SK-N-SH (cell line): ENCODE measurements at regions not wholly inside any gene's neighbourhood (a gene's known extent, or its start where the extent isn't known, plus 50 kb on each side); places are given as distances from the start of the nearest gene placed in this dataset.

Experiments used
- CTCF ChIA-PET: fragments of 300-600, 350-600 bp; formaldehyde crosslinking; extraction: SDS; loops from one replicate; lab custom pipeline; 2021; lab: Yijun Ruan, JAX
- POLR2A ChIA-PET: fragments of 350-600 bp; sonication (Branson Sonifier 250); formaldehyde crosslinking; extraction: SDS; loops from one replicate; lab custom pipeline; 2020; ENCODE audit warnings: antibody characterized with exemption, inconsistent platforms; lab: Yijun Ruan, JAX
- DNase-seq: peaks from one replicate; pipeline ENCODE4 v3.0.0; 2012
- H2AFZ ChIP-seq: fragments of 200-600 bp; sonication (generic); 2 replicates; pipeline ENCODE4 v1.8.1; 2016; ENCODE audit warnings: antibody characterized with exemption, mild to moderate bottlenecking, low read depth
- H3F3A ChIP-seq: fragments of 200-600 bp; sonication (generic); replicated peaks from 2 replicates; pipeline ENCODE3; 2016; ENCODE audit warnings: antibody characterized with exemption, mild to moderate bottlenecking; ENCODE audit not compliant: insufficient read depth
- H3K27ac ChIP-seq, 2 experiments: fragments of 200-500 bp in 1 of 2; fragments of 200-600 bp in 1 of 2; sonication (Bioruptor generic) in 1 of 2; sonication (generic), shearing (Covaris generic) in 1 of 2; 2 replicates each; pipeline versions ENCODE4 v1.5.1 to v1.6.1; 2014 to 2016; ENCODE audit warnings: low read depth in 2 of 2, inconsistent platforms in 1 of 2, low read length in 1 of 2, mild to moderate bottlenecking in 1 of 2, mixed read lengths in 1 of 2
- H3K27me3 ChIP-seq: fragments of 200-600 bp; sonication (generic), shearing (Covaris generic); 2 replicates; pipeline ENCODE4 v1.6.1; 2016; ENCODE audit warnings: mixed run types; ENCODE audit not compliant: insufficient read depth
- H3K36me3 ChIP-seq, 2 experiments: fragments of 200-500 bp in 1 of 2; fragments of 200-600 bp in 1 of 2; sonication (Bioruptor generic) in 1 of 2; sonication (generic) in 1 of 2; replicated peaks in 1 of 2; 2 replicates each; pipeline versions ENCODE3 to v1.5.1; 2014 to 2016; ENCODE audit warnings: low read length in 1 of 2, mild to moderate bottlenecking in 1 of 2; ENCODE audit not compliant: insufficient read depth in 2 of 2, control insufficient read depth in 1 of 2
- H3K4me1 ChIP-seq, 2 experiments: fragments of 200-500 bp in 1 of 2; fragments of 200-600 bp in 1 of 2; sonication (Bioruptor generic) in 1 of 2; sonication (generic), shearing (Covaris generic) in 1 of 2; 2 replicates each; pipeline versions ENCODE4 v1.5.1 to v1.6.1; 2014 to 2016; ENCODE audit warnings: low read depth in 1 of 2, low read length in 1 of 2, mixed run types in 1 of 2; ENCODE audit not compliant: insufficient read depth in 2 of 2, control insufficient read depth in 1 of 2
- H3K4me2 ChIP-seq: fragments of 200-600 bp; sonication (generic), shearing (Covaris generic); 2 replicates; pipeline ENCODE4 v1.6.1; 2017; ENCODE audit warnings: mixed run types
- H3K4me3 ChIP-seq, 2 experiments: fragments of 200-500 bp in 1 of 2; fragments of 200-600 bp in 1 of 2; sonication (Bioruptor generic) in 1 of 2; sonication (generic), shearing (Covaris generic) in 1 of 2; 2 replicates each; pipeline versions ENCODE4 v1.5.1 to v1.8.1; 2014 to 2016; ENCODE audit warnings: low read depth in 2 of 2, inconsistent platforms in 1 of 2, low read length in 1 of 2, mild to moderate bottlenecking in 1 of 2, mixed read lengths in 1 of 2, moderate library complexity in 1 of 2
- H3K79me2 ChIP-seq: fragments of 200-600 bp; sonication (generic); 2 replicates; pipeline ENCODE4 v1.8.1; 2017; ENCODE audit warnings: mild to moderate bottlenecking; ENCODE audit not compliant: insufficient read depth
- H3K9ac ChIP-seq: fragments of 200-600 bp; sonication (generic); 2 replicates; pipeline ENCODE4 v1.6.1; 2017; ENCODE audit warnings: mixed run types
- H3K9me2 ChIP-seq: fragments of 200-600 bp; sonication (generic); 2 replicates; pipeline ENCODE4 v1.6.1; 2017; ENCODE audit warnings: mixed run types
- H3K9me3 ChIP-seq: fragments of 200-600 bp; sonication (generic); 2 replicates; pipeline ENCODE4 v1.6.1; 2017; ENCODE audit warnings: mixed run types, mild to moderate bottlenecking, moderate library complexity
- H4K20me1 ChIP-seq: fragments of 200-600 bp; sonication (generic); 2 replicates; pipeline ENCODE4 v1.6.1; 2017; ENCODE audit warnings: mild to moderate bottlenecking, mixed run types; ENCODE audit not compliant: insufficient read depth
- CTCF ChIP-seq: fragments of 200-600 bp; sonication (generic); IDR thresholded peaks from 2 replicates; pipeline ENCODE4 v1.6.1; 2017; ENCODE audit warnings: antibody characterized with exemption, mild to moderate bottlenecking, moderate library complexity
- FOXJ3 ChIP-seq: sonication (generic); formaldehyde crosslinking; IDR thresholded peaks from 2 replicates; pipeline ENCODE4 v1.5.1; 2020; ENCODE audit warnings: mild to moderate bottlenecking, missing genetic modification reagents
- FOXM1 ChIP-seq: IDR thresholded peaks from 2 replicates; pipeline ENCODE4 v1.4.0; 2012; ENCODE audit warnings: low read depth, mild to moderate bottlenecking
- GABPA ChIP-seq: IDR thresholded peaks from 2 replicates; pipeline ENCODE4 v1.4.0; 2012; ENCODE audit warnings: low read depth, mild to moderate bottlenecking
- GATA2 ChIP-seq: sonication (generic); formaldehyde crosslinking; IDR thresholded peaks from 2 replicates; pipeline ENCODE4 v1.5.0; 2020; ENCODE audit warnings: mild to moderate bottlenecking, missing genetic modification reagents
- JUND ChIP-seq: IDR thresholded peaks from 2 replicates; pipeline ENCODE4 v1.4.0; 2012
- MAX ChIP-seq: IDR thresholded peaks from 2 replicates; pipeline ENCODE4 v1.4.0; 2012; ENCODE audit warnings: low read depth
- MEF2A ChIP-seq: IDR thresholded peaks from 2 replicates; pipeline ENCODE4 v1.4.0; 2012; ENCODE audit warnings: low read depth, borderline replicate concordance
- MXI1 ChIP-seq: IDR thresholded peaks from 2 replicates; pipeline ENCODE4 v1.6.1; 2012; ENCODE audit warnings: mild to moderate bottlenecking, low read depth, low read length, improper control_type of control experiment
- NRF1 ChIP-seq: IDR thresholded peaks from 2 replicates; pipeline ENCODE4 v1.6.1; 2012; ENCODE audit warnings: low read depth, mild to moderate bottlenecking, low read length
- POLR2AphosphoS5 ChIP-seq: IDR thresholded peaks from 2 replicates; pipeline ENCODE4 v1.6.1; 2012; ENCODE audit warnings: low read depth, low read length
- RAD21 ChIP-seq: IDR thresholded peaks from 2 replicates; pipeline ENCODE4 v1.6.1; 2012; ENCODE audit warnings: mild to moderate bottlenecking, low read length
- RCOR1 ChIP-seq: fragments of 150-350 bp; IDR thresholded peaks from 2 replicates; pipeline ENCODE4 v1.6.1; 2017; ENCODE audit warnings: antibody characterized with exemption, low read length
- SIN3A ChIP-seq: IDR thresholded peaks from 2 replicates; pipeline ENCODE4 v1.6.1; 2012; ENCODE audit warnings: low read depth, mild to moderate bottlenecking, low read length, moderate library complexity, borderline replicate concordance
- SMC3 ChIP-seq: IDR thresholded peaks from 2 replicates; pipeline ENCODE4 v1.6.1; 2012; ENCODE audit warnings: low read depth, low read length, improper control_type of control experiment
- TAF1 ChIP-seq: IDR thresholded peaks from 2 replicates; pipeline ENCODE4 v1.6.1; 2012; ENCODE audit warnings: low read depth, mild to moderate bottlenecking, low read length, moderate library complexity, borderline replicate concordance
- TEAD4 ChIP-seq: IDR thresholded peaks from 2 replicates; pipeline ENCODE4 v1.4.0; 2012; ENCODE audit warnings: mild to moderate bottlenecking, borderline replicate concordance; ENCODE audit not compliant: insufficient read depth
- YY1 ChIP-seq: IDR thresholded peaks from 2 replicates; pipeline ENCODE4 v1.4.0; 2012; ENCODE audit warnings: low read depth, mild to moderate bottlenecking
- WGBS: methylation state at CpG from one replicate; pipeline ENCODE4 v1.1.6; 2017; ENCODE audit warnings: low lambda C conversion rate; 5-methylcytosine and 5-hydroxymethylcytosine counted together
- TF ChIP-seq, protein P1 (sequence below): fragments of 150-350 bp; IDR thresholded peaks from 2 replicates; pipeline ENCODE4 v1.6.1; 2016; ENCODE audit warnings: mild to moderate bottlenecking, low read depth, low read length
- TF ChIP-seq, protein P2 (sequence below): IDR thresholded peaks from 2 replicates; pipeline ENCODE4 v1.4.0; 2012; ENCODE audit warnings: low read depth, borderline replicate concordance

DNA sequence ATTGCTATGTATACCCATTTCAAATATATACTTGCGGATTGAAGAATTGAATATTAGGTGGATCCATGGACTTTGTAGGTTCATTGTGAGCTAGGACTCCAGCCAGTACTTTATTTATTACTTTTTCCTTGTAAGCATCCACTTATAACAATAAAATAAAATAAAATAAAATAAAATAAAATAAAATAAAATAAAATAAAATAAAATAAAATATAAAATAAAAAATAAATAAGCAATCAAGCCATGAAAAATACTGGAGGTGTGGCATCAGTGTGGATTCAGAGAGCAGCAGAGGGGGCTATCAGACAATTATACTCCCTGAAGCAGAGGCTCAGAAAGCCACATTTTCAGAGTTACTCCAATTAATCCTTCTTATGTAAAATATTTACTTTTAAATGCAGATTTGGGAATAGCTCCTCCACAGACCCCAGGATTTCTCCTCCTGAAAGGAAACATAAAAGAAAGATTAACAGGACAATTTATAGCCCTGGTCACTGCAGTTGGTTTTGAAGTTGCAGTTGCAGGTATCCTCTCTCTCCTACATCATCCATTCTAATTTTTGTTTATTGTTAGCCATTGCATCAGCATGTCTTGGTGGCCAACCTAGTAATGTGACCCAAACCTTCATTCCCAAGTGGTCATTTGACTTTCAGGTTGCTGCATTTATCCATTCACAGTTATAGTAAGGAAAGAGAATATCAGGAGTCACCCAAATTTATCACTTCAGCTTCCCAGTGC lies 2025.2 kb upstream of the IGFBP7 start:
- Histone ChIP-seq H2AFZ (no peak overlapping the region), H3K27ac (no peak overlapping the region), H3K9me3 (no peaks in the 10 kb centered on the region), H3K9me2 (no peaks in the 10 kb centered on the region), H3F3A (no peaks in the 10 kb centered on the region), H3K4me1 (no peaks in the 10 kb centered on the region)
- ChIA-PET POLR2A (no interaction called here), CTCF (no interaction called here)
- DNase-seq: no peak
- no peak for TF ChIP-seq RCOR1
- TF ChIP-seq, protein P1, sequence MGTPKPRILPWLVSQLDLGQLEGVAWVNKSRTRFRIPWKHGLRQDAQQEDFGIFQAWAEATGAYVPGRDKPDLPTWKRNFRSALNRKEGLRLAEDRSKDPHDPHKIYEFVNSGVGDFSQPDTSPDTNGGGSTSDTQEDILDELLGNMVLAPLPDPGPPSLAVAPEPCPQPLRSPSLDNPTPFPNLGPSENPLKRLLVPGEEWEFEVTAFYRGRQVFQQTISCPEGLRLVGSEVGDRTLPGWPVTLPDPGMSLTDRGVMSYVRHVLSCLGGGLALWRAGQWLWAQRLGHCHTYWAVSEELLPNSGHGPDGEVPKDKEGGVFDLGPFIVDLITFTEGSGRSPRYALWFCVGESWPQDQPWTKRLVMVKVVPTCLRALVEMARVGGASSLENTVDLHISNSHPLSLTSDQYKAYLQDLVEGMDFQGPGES: no peak
- TF ChIP-seq FOXM1: no peak
- TF ChIP-seq SMC3: no peak
- TF ChIP-seq TEAD4: no peak
- TF ChIP-seq GATA2 (CRISPR knock-in tag): no peak
- no peak for TF ChIP-seq MAX
- no peak for TF ChIP-seq GABPA
- no peak for TF ChIP-seq NRF1
- no peak for TF ChIP-seq SIN3A
- TF ChIP-seq JUND: no peak
- TF ChIP-seq MEF2A: no peak
- TF ChIP-seq, protein P2, sequence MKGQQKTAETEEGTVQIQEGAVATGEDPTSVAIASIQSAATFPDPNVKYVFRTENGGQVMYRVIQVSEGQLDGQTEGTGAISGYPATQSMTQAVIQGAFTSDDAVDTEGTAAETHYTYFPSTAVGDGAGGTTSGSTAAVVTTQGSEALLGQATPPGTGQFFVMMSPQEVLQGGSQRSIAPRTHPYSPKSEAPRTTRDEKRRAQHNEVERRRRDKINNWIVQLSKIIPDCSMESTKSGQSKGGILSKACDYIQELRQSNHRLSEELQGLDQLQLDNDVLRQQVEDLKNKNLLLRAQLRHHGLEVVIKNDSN: no peak
- TF ChIP-seq RAD21: no peak
- TF ChIP-seq TAF1: no peak
- no peak for TF ChIP-seq MXI1
- no peak for TF ChIP-seq FOXJ3 (CRISPR knock-in tag)
- no peak for TF ChIP-seq YY1
- TF ChIP-seq CTCF: no peak
- no peak for TF ChIP-seq POLR2AphosphoS5
- TF ChIP-seq, all 33 proteins: peak for 0
- Histone ChIP-seq H3K27me3 (no peaks in the 10 kb centered on the region), H3K79me2 (no peaks in the 10 kb centered on the region), H4K20me1 (no peaks in the 10 kb centered on the region), H3K4me3 (no peak overlapping the region), H3K36me3 (no peaks in the 10 kb centered on the region), H3K4me2 (no peak overlapping the region), H3K9ac (no peak overlapping the region)
- 37% methylated on average over 1 of the region's 1 CpG for WGBS
